ENCODE measurements at regions not wholly inside any gene's neighbourhood (a gene's known extent, or its start where the extent isn't known, plus 50 kb on each side); places are given as distances from the start of the nearest gene placed in this dataset.

- H3K4me1 Mint-ChIP-seq: peaks cover 46% of the 10 kb centered on the region
- no peak for DNase-seq (ENCODE audit: low spot score)
- Histone ChIP-seq H3K4me2 (no peak overlapping the region), H3K27ac (ENCODE audit: low read depth) (no peak overlapping the region), H3K36me3 (ENCODE audit: insufficient read depth) (no peaks in the 10 kb centered on the region), H3K4me1 (ENCODE audit: insufficient read depth) (peaks cover 31% of the 10 kb centered on the region), H4K20me1 (replicated peaks; ENCODE audit: insufficient read depth) (no peaks in the 10 kb centered on the region), H3K79me2 (replicated peaks; ENCODE audit: insufficient read depth) (no peaks in the 10 kb centered on the region), H3K27me3 (ENCODE audit: insufficient read depth) (no peaks in the 10 kb centered on the region), H2AFZ (no peak overlapping the region), H3K9me2 (ENCODE audit: insufficient read depth) (no peaks in the 10 kb centered on the region), H3F3A (replicated peaks; ENCODE audit: low read depth) (no peaks in the 10 kb centered on the region), H3K4me3 (no peak overlapping the region)
- H3K27me3 Mint-ChIP-seq (ENCODE audit: insufficient read depth, low read depth, poor library complexity): peaks cover 4% of the 10 kb centered on the region
- H3K27ac Mint-ChIP-seq: no peak overlapping the region
- no peaks in the 10 kb centered on the region for H3K9me3 Mint-ChIP-seq
- TF ChIP-seq JUNB (IDR thresholded peaks at IDR 0.05; ENCODE audit: unreplicated experiment) (no peak), ZNF462 (CRISPR knock-in tag; IDR thresholded peaks at IDR 0.05) (no peak)
- no peaks in the 10 kb centered on the region for H3K36me3 Mint-ChIP-seq (ENCODE audit: low read depth)
- ATAC-seq: no peak
- no peak overlapping the region for H3K4me3 Mint-ChIP-seq
Observed at GRCh38 chr6:56864171-56864616, 90.7 kb upstream of the BEND6 start.

DNA sequence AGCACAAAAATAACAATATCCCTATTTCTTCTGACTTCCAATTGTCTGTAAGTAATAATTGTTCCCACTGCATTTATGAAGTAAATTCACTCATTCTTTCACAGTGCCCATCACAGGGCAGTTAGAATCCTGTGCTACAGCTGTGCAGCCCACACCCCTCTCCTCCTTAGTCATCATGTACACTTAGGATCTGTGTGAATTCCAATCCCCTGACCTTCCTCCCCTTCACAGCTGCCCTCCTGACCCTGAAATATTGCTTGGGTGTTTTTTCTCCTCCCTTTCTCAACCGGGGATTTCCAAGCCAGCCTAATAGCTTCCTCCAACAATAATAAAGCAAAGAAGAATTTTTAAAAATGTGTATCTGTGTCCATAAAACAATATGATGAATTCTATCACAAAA is 91.5 kb upstream of the BEND6 start:
- H4K20me1 ChIP-seq (replicated peaks; ENCODE audit: insufficient read depth): no peaks in the 10 kb centered on the region
- TF ChIP-seq JUNB (IDR thresholded peaks at IDR 0.05; ENCODE audit: unreplicated experiment) (no peak), ZNF114 (CRISPR knock-in tag; IDR thresholded peaks at IDR 0.05) (no peak), EZH2phosphoT487 (IDR thresholded peaks at IDR 0.05; ENCODE audit: unreplicated experiment) (no peak)
- TF ChIP-seq, protein P1, sequence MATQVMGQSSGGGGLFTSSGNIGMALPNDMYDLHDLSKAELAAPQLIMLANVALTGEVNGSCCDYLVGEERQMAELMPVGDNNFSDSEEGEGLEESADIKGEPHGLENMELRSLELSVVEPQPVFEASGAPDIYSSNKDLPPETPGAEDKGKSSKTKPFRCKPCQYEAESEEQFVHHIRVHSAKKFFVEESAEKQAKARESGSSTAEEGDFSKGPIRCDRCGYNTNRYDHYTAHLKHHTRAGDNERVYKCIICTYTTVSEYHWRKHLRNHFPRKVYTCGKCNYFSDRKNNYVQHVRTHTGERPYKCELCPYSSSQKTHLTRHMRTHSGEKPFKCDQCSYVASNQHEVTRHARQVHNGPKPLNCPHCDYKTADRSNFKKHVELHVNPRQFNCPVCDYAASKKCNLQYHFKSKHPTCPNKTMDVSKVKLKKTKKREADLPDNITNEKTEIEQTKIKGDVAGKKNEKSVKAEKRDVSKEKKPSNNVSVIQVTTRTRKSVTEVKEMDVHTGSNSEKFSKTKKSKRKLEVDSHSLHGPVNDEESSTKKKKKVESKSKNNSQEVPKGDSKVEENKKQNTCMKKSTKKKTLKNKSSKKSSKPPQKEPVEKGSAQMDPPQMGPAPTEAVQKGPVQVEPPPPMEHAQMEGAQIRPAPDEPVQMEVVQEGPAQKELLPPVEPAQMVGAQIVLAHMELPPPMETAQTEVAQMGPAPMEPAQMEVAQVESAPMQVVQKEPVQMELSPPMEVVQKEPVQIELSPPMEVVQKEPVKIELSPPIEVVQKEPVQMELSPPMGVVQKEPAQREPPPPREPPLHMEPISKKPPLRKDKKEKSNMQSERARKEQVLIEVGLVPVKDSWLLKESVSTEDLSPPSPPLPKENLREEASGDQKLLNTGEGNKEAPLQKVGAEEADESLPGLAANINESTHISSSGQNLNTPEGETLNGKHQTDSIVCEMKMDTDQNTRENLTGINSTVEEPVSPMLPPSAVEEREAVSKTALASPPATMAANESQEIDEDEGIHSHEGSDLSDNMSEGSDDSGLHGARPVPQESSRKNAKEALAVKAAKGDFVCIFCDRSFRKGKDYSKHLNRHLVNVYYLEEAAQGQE (IDR thresholded peaks at IDR 0.05; ENCODE audit: unreplicated experiment): no peak

More for the DNA sequence above, 91.5 kb upstream of the BEND6 start:
- no peaks in the 10 kb centered on the region for H3K27me3 ChIP-seq (ENCODE audit: insufficient read depth)
- ATAC-seq (no peak), DNase-seq (ENCODE audit: low spot score) (no peak)
- H3K4me1 Mint-ChIP-seq: peaks cover 40% of the 10 kb centered on the region
- no peak overlapping the region for H3K27ac ChIP-seq (ENCODE audit: low read depth)
- H3K9me2 ChIP-seq (ENCODE audit: insufficient read depth): no peaks in the 10 kb centered on the region
- H3K79me2 ChIP-seq (replicated peaks; ENCODE audit: insufficient read depth): no peaks in the 10 kb centered on the region
- no peak overlapping the region for H2AFZ ChIP-seq
- H3K9me3 Mint-ChIP-seq: no peaks in the 10 kb centered on the region
- no peak overlapping the region for H3K4me3 ChIP-seq
- no peak overlapping the region for H3K27ac Mint-ChIP-seq
- no peak overlapping the region for H3K4me2 ChIP-seq
- H3K4me3 Mint-ChIP-seq: no peak overlapping the region
- H3F3A ChIP-seq (replicated peaks; ENCODE audit: low read depth): no peaks in the 10 kb centered on the region
- H3K4me1 ChIP-seq (ENCODE audit: insufficient read depth): peaks cover 26% of the 10 kb centered on the region
- H3K36me3 Mint-ChIP-seq (ENCODE audit: low read depth): no peaks in the 10 kb centered on the region
- peaks cover 4% of the 10 kb centered on the region for H3K27me3 Mint-ChIP-seq (ENCODE audit: insufficient read depth, low read depth, poor library complexity)
- H3K36me3 ChIP-seq (ENCODE audit: insufficient read depth): no peaks in the 10 kb centered on the region

Data from GM23338 (cell line).